ENCODE measurements at regions not wholly inside any gene's neighbourhood (a gene's known extent, or its start where the extent isn't known, plus 50 kb on each side); places are given as distances from the start of the nearest gene placed in this dataset.

- Histone ChIP-seq H3K27me3 (ENCODE audit: control insufficient read depth, extremely low read depth, insufficient read depth, low read length) (no peaks in the 10 kb centered on the region), H3K4me3 (ENCODE audit: control insufficient read depth in 2 of 3, extremely low read depth in 1 of 3, insufficient read depth in 2 of 3, low read depth in 1 of 3, low read length in 3 of 3) (no peak overlapping the region), H3K79me2 (ENCODE audit: control insufficient read depth, insufficient read depth, low read length) (no peaks in the 10 kb centered on the region), H4K20me1 (ENCODE audit: control insufficient read depth, extremely low read depth, insufficient read depth, low read length) (no peaks in the 10 kb centered on the region), H3K27ac (ENCODE audit: control insufficient read depth, insufficient read depth, low read length) (no peak overlapping the region), H2AFZ (ENCODE audit: control insufficient read depth, low read length) (no peak overlapping the region), H3K36me3 (ENCODE audit: control insufficient read depth in 2 of 2, extremely low read depth in 1 of 2, insufficient read depth in 2 of 2, low read length in 2 of 2) (no peaks in the 10 kb centered on the region), H3K9ac (ENCODE audit: control insufficient read depth, extremely low read depth, insufficient read depth, low read length) (no peak overlapping the region), H3K4me2 (ENCODE audit: control insufficient read depth, extremely low read depth, insufficient read depth, low read depth, low read length) (no peak overlapping the region), H3K9me3 (ENCODE audit: control insufficient read depth, low read depth, low read length) (no peaks in the 10 kb centered on the region), H3K4me1 (ENCODE audit: control insufficient read depth, extremely low read depth, insufficient read depth, low read length) (no peaks in the 10 kb centered on the region), H3K9me1 (ENCODE audit: control insufficient read depth, extremely low read depth, insufficient read depth, low read length) (no peaks in the 10 kb centered on the region)
- dilution Hi-C loops (cut with MboI; ENCODE audit: extremely low pct_ligation_motif_present, low sequenced_read_pairs): no loop called here
- FAIRE-seq: no peak
- no peak for DNase-seq (ENCODE audit: low read depth, low spot score)
- no peak for TF ChIP-seq EZH2 (IDR thresholded peaks at IDR 0.05; ENCODE audit: low read length)
- no peak for TF ChIP-seq CTCF (optimal IDR thresholded peaks at IDR 0.05 in 1 of 3, IDR thresholded peaks at IDR 0.05 in 1 of 3, conservative IDR thresholded peaks at IDR 0.05 in 1 of 3; ENCODE audit: extremely low read depth in 1 of 3, insufficient read depth in 2 of 3, low read length in 3 of 3)
Measured at GRCh38 chr4:63524764-63525163, 884.5 kb downstream of the TECRL start.

GRCh38 chr4:63505714-63506460 lies 903.4 kb downstream of the TECRL start:
- no peak overlapping the region for H3K9ac ChIP-seq (ENCODE audit: control insufficient read depth, extremely low read depth, insufficient read depth, low read length)
- no peaks in the 10 kb centered on the region for H3K79me2 ChIP-seq (ENCODE audit: control insufficient read depth, insufficient read depth, low read length)
- FAIRE-seq: no peak

More at GRCh38 chr4:63505714-63506460, 903.4 kb downstream of the TECRL start:
- Histone ChIP-seq H3K9me1 (ENCODE audit: control insufficient read depth, extremely low read depth, insufficient read depth, low read length) (no peaks in the 10 kb centered on the region), H3K4me3 (ENCODE audit: control insufficient read depth in 2 of 3, extremely low read depth in 1 of 3, insufficient read depth in 2 of 3, low read depth in 1 of 3, low read length in 3 of 3) (no peak overlapping the region), H3K27ac (ENCODE audit: control insufficient read depth, insufficient read depth, low read length) (no peak overlapping the region), H4K20me1 (ENCODE audit: control insufficient read depth, extremely low read depth, insufficient read depth, low read length) (no peaks in the 10 kb centered on the region), H3K4me2 (ENCODE audit: control insufficient read depth, extremely low read depth, insufficient read depth, low read depth, low read length) (no peak overlapping the region), H3K27me3 (ENCODE audit: control insufficient read depth, extremely low read depth, insufficient read depth, low read length) (no peaks in the 10 kb centered on the region), H3K36me3 (ENCODE audit: control insufficient read depth in 2 of 2, extremely low read depth in 1 of 2, insufficient read depth in 2 of 2, low read length in 2 of 2) (no peaks in the 10 kb centered on the region), H2AFZ (ENCODE audit: control insufficient read depth, low read length) (no peak overlapping the region), H3K9me3 (ENCODE audit: control insufficient read depth, low read depth, low read length) (no peaks in the 10 kb centered on the region), H3K4me1 (ENCODE audit: control insufficient read depth, extremely low read depth, insufficient read depth, low read length) (no peaks in the 10 kb centered on the region)
- TF ChIP-seq EZH2 (IDR thresholded peaks at IDR 0.05; ENCODE audit: low read length) (no peak), CTCF (optimal IDR thresholded peaks at IDR 0.05 in 1 of 3, IDR thresholded peaks at IDR 0.05 in 1 of 3, conservative IDR thresholded peaks at IDR 0.05 in 1 of 3; ENCODE audit: extremely low read depth in 1 of 3, insufficient read depth in 2 of 3, low read length in 3 of 3) (no peak)
- DNase-seq (ENCODE audit: low read depth, low spot score): no peak
- dilution Hi-C loops (cut with MboI; ENCODE audit: extremely low pct_ligation_motif_present, low sequenced_read_pairs): no loop called here

Measured in keratinocyte (primary cell).